ENCODE measurements at regions not wholly inside any gene's neighbourhood (a gene's known extent, or its start where the extent isn't known, plus 50 kb on each side); places are given as distances from the start of the nearest gene placed in this dataset.

GRCh38 chr5:17020678-17021601 lies 84.9 kb upstream of the MYO10 start:
- no peak for TF ChIP-seq EZH2 (IDR thresholded peaks at IDR 0.05; ENCODE audit: borderline replicate concordance, low read length)
- TF ChIP-seq CTCF (IDR thresholded peaks at IDR 0.05; ENCODE audit: low read length) = no peak
